Osteocyte (in vitro differentiated cells): ENCODE measurements at regions not wholly inside any gene's neighbourhood (a gene's known extent, or its start where the extent isn't known, plus 50 kb on each side); places are given as distances from the start of the nearest gene placed in this dataset.

Source experiments
- DNase-seq: peaks from one replicate; pipeline ENCODE4 v3.0.0; 2021; ENCODE audit warnings: mixed read lengths; ENCODE audit not compliant: unreplicated experiment; ENCODE audit errors: extremely low spot score
- H3K27ac Mint-ChIP-seq: one replicate; pipeline ENCODE4 v1.8.0; 2021; ENCODE audit warnings: mild to moderate bottlenecking, mixed read lengths; ENCODE audit not compliant: unreplicated experiment
- H3K27me3 Mint-ChIP-seq: one replicate; pipeline ENCODE4 v1.8.0; 2021; ENCODE audit warnings: mixed read lengths; ENCODE audit not compliant: unreplicated experiment
- H3K36me3 Mint-ChIP-seq: one replicate; pipeline ENCODE4 v1.8.0; 2021; ENCODE audit warnings: mixed read lengths; ENCODE audit not compliant: unreplicated experiment
- H3K4me1 Mint-ChIP-seq: one replicate; pipeline ENCODE4 v1.8.0; 2021; ENCODE audit warnings: mixed read lengths; ENCODE audit not compliant: unreplicated experiment
- H3K4me3 Mint-ChIP-seq: one replicate; pipeline ENCODE4 v1.8.0; 2021; ENCODE audit warnings: mild to moderate bottlenecking, moderate library complexity, mixed read lengths; ENCODE audit not compliant: unreplicated experiment
- H3K9me3 Mint-ChIP-seq: one replicate; pipeline ENCODE4 v1.8.0; 2021; ENCODE audit warnings: mixed read lengths; ENCODE audit not compliant: unreplicated experiment
- TF ChIP-seq, protein P1 (sequence below): fragments of 200-600 bp; sonication (generic); IDR thresholded peaks from 2 replicates; pipeline ENCODE4 v1.5.0; 2021; ENCODE audit warnings: antibody characterized with exemption, mild to moderate bottlenecking, moderate library complexity

DNA sequence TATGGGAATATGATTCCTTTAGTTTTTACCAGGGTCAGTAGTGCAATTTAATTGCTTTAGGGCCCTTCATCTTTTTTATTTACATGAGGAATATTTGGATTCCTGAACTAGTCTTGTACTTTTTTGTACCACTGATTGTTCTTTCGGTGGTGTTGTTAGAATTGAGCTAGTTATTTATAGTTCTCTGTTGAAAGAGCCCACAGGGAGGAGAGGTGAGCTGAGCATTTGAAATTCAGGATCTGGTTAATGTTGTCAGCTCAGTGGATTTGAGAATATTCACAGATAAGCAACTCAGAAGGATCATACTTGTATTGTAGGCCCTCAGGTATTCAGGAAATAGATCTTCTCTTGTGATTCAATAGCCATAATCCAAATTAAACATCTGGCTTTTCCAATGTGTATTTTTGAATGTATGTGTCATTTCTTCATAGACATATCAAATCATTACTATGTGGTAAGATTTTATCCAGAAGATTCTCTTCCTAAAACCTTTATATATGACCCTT is 613.2 kb downstream of the ISL1 start:
- H3K36me3 Mint-ChIP-seq: no peaks in the 10 kb centered on the region
- no peaks in the 10 kb centered on the region for H3K9me3 Mint-ChIP-seq
- DNase-seq: no peak
- no peaks in the 10 kb centered on the region for H3K4me1 Mint-ChIP-seq
- no peak overlapping the region for H3K27ac Mint-ChIP-seq
- TF ChIP-seq, protein P1, sequence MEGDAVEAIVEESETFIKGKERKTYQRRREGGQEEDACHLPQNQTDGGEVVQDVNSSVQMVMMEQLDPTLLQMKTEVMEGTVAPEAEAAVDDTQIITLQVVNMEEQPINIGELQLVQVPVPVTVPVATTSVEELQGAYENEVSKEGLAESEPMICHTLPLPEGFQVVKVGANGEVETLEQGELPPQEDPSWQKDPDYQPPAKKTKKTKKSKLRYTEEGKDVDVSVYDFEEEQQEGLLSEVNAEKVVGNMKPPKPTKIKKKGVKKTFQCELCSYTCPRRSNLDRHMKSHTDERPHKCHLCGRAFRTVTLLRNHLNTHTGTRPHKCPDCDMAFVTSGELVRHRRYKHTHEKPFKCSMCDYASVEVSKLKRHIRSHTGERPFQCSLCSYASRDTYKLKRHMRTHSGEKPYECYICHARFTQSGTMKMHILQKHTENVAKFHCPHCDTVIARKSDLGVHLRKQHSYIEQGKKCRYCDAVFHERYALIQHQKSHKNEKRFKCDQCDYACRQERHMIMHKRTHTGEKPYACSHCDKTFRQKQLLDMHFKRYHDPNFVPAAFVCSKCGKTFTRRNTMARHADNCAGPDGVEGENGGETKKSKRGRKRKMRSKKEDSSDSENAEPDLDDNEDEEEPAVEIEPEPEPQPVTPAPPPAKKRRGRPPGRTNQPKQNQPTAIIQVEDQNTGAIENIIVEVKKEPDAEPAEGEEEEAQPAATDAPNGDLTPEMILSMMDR: no peak
- no peaks in the 10 kb centered on the region for H3K27me3 Mint-ChIP-seq
- H3K4me3 Mint-ChIP-seq: no peak overlapping the region

DNA sequence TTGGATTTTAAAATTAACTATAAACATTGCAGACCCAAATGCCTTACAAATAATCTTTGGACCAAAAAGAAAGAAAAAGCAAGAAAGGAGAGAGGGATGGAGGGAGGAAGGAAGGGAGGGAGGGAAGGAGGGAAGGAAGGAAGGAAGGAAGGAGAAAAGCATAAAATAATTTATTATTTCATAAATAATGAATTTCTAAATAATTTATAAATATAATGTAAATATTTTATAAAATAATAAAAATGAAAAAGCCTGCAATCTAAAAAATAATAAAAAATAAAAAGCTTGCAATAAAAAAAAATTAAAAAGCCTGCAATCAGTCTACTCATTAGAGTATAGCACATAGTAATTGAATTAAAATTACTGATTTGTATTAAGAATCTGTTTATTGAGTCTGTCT is 614.3 kb downstream of the ISL1 start:
- H3K36me3 Mint-ChIP-seq: no peaks in the 10 kb centered on the region
- no peak for DNase-seq
- H3K9me3 Mint-ChIP-seq: no peaks in the 10 kb centered on the region
- H3K27me3 Mint-ChIP-seq: no peaks in the 10 kb centered on the region
- H3K4me3 Mint-ChIP-seq: no peak overlapping the region
- TF ChIP-seq, protein P1: no peak
- H3K27ac Mint-ChIP-seq: no peak overlapping the region
- no peaks in the 10 kb centered on the region for H3K4me1 Mint-ChIP-seq

DNA sequence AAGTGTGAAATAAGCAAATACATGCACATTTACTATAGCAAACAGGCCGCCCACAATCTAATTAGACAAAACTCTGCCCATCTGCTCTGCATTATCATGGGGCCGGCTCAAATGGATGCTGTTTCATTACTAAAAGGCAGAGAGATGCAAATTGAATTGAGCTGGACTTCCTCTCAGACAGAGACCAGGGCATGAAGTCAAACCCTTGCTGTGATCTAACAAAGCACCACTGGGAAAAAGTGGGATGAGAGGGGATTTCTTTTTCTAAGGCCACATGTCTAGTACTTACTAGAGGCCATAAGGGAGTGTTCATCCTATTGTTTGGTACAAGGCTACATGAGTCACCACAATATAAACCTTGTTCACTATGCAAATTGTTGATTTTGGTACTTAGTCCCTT is 614.7 kb downstream of the ISL1 start:
- Mint-ChIP-seq H3K27me3 (no peaks in the 10 kb centered on the region), H3K36me3 (no peaks in the 10 kb centered on the region), H3K27ac (no peak overlapping the region), H3K4me1 (no peaks in the 10 kb centered on the region), H3K9me3 (no peaks in the 10 kb centered on the region), H3K4me3 (no peak overlapping the region)
- TF ChIP-seq, protein P1: no peak
- DNase-seq: no peak

DNA sequence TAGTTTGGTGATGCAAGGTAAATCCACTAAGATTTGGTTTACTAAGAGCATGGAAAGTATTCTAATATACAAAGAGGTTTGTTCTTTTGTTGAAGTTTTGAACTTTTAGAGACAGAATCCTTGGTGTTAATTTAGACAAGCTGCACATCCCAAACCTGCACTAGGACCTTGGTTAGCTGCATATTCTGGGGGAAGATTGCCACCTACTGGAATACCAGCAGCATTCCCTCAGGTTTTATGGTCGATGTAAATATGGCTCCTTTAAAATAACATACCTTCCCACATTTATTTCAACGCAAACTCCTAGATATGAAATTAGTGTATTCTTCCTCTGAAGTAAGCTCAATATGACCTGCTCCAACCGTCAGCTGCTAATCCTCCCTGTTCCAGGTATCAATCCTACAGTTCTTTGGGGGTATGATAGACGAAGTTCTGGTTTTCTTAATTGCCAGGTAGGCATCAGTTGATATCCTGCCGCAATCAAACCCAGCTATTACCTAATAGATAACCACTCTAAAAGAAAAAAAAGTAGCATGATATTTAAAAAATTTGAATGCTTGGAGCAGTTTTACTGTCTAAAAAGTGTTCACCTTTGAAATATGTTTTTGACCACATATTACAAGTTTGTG is 624.1 kb downstream of the ISL1 start:
- Mint-ChIP-seq H3K4me3 (no peak overlapping the region), H3K9me3 (no peaks in the 10 kb centered on the region), H3K27me3 (peaks cover 18% of the 10 kb centered on the region), H3K36me3 (no peaks in the 10 kb centered on the region), H3K4me1 (no peaks in the 10 kb centered on the region), H3K27ac (no peak overlapping the region)
- no peak for DNase-seq
- TF ChIP-seq, protein P1: peak; percentile 73

DNA sequence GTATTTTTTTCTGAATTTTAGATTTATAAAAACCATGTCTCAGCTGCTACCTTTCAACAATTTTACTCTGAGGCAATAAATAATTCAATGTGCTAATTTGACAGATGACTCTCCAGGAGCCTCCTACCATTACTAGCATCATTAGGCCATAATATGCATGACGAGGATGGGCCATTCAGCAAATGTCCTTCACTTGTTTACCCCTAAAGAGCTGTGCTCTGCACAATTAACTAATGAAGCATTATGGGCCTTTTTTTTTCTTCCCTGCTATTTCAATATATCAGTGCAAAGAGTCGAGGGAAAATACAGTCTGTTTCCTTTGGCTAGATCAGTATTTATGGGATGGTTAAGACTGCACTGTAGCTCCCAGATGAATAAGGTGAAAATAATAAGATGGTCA is 627.2 kb downstream of the ISL1 start:
- TF ChIP-seq, protein P1: no peak
- no peak for DNase-seq
- no peaks in the 10 kb centered on the region for H3K4me1 Mint-ChIP-seq
- H3K9me3 Mint-ChIP-seq: no peaks in the 10 kb centered on the region
- no peak overlapping the region for H3K4me3 Mint-ChIP-seq
- H3K36me3 Mint-ChIP-seq: no peaks in the 10 kb centered on the region
- no peak overlapping the region for H3K27ac Mint-ChIP-seq
- peaks cover 16% of the 10 kb centered on the region for H3K27me3 Mint-ChIP-seq
